LNCAP (cell line): ENCODE measurements at regions not wholly inside any gene's neighbourhood (a gene's known extent, or its start where the extent isn't known, plus 50 kb on each side); places are given as distances from the start of the nearest gene placed in this dataset.

Source experiments
- CTCF ChIP-seq: fragments of 450-650 bp; IDR thresholded peaks from 2 replicates; pipeline ENCODE4 v1.5.1; 2017; ENCODE audit warnings: mild to moderate bottlenecking

GRCh38 chr10:9275861-9276260 lies 1221.4 kb downstream of the GATA3 start:
- TF ChIP-seq CTCF: no peak

- TF ChIP-seq CTCF: no peak
Measured at GRCh38 chr10:9285690-9286089, 1231.2 kb downstream of the GATA3 start.

- no peak for TF ChIP-seq CTCF
Measured at GRCh38 chr10:9289811-9290210, 1235.3 kb downstream of the GATA3 start.

- no peak for TF ChIP-seq CTCF
Measured at GRCh38 chr10:9291081-9291480, 1236.6 kb downstream of the GATA3 start.

GRCh38 chr10:9294132-9294663 lies 1239.7 kb downstream of the GATA3 start:
- TF ChIP-seq CTCF: no peak

GRCh38 chr10:9294865-9295264 lies 1240.4 kb downstream of the GATA3 start:
- TF ChIP-seq CTCF: no peak

GRCh38 chr10:9296190-9296589 lies 1241.7 kb downstream of the GATA3 start:
- no peak for TF ChIP-seq CTCF

GRCh38 chr10:9297580-9297979 lies 1243.1 kb downstream of the GATA3 start:
- TF ChIP-seq CTCF: no peak
